ENCODE measurements at regions not wholly inside any gene's neighbourhood (a gene's known extent, or its start where the extent isn't known, plus 50 kb on each side); places are given as distances from the start of the nearest gene placed in this dataset.
A peak's percentile ranks its signal among the peaks of the same experiment; 100 is the strongest.

GRCh38 chr18:28858248-28858647, 681.3 kb upstream of the CDH2 start:
- DNase-seq (ENCODE audit: low read depth in 2 of 2) = no peak

DNA sequence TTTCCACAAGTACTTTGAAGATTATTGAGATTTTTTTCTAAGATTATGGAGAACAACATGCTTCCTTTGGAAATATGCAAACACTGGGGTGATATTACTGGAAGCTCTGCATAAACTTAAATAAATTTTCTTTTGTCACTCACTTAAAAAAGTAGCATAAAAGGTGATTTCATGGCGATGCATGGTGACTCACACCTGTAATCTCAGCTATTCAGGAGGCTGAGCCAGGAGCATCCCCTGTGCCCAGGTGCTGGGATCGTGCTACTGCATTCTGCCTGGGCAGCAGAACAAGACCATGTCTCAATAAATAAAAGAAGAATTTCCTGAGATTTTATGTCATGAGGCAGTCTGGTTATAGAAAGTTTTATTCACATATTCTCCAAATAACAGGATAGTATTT, 679.1 kb upstream of the CDH2 start:
- no peak for DNase-seq (ENCODE audit: low read depth in 2 of 2)

GRCh38 chr18:28855524-28855923, 678.6 kb upstream of the CDH2 start:
- DNase-seq (ENCODE audit: low read depth in 2 of 2) = peak; percentile 6 to 7

DNA sequence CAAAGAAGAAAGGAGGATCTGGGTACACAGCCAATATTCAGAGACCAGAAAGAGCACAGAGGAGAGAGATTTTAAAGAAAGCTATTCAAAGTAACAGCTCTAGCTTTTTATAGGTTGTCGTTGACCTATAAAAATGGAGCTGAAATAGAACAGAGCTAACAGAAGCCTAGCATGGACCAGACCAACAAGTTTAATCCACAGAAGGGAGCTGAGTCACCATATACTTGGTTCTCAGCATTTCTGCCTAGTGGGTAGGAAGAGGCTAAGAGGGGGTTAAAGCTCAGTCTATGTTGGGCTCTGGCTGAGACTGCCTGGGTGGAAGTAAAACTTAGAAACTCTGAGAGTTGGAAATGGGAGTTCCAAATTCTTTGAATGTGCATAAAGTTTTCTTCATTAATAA, 678.0 kb upstream of the CDH2 start:
- no peak for DNase-seq (ENCODE audit: low read depth in 2 of 2)

GRCh38 chr18:28846958-28847357, 670.0 kb upstream of the CDH2 start:
- DNase-seq (ENCODE audit: low read depth in 2 of 2) = no peak

DNA sequence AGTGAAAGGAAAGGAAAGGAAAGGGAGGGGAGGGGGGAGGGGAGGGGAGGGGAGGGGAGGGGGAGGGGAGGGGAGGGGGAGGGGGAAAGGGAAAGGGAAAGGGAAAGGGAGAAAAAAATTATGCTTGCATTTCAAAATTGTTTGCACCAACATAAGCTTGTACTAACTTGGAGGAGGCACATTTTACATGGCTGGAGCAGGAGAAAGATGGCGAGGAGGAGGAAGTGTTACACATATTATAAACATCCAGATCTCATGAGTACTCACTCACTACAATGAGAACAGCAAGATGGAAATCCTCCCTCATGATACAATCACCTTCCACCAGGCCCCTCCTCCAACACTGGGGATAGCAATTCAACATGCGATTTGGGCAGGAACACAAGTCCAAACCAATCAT, 660.2 kb upstream of the CDH2 start:
- DNase-seq (ENCODE audit: low read depth in 2 of 2) = no peak

DNA sequence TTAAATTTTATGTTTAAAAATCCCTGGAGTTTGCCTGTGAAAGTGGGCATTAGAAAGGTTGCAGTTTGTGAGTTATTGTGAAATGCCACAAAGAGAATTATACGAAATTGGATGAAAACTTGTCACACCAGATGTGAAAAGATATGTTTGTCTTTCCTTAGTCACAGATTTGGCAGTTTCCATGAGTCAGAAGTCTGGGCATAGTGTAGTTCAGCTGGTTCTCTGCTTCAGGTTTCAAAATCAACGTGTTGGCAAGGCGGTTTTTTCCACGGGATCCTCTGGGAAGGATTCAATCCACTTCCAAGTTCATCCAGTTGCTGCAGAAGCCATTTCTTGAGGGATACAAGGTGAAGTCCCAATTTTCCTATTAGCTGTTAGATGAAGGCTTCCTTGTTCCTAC, 658.0 kb upstream of the CDH2 start:
- DNase-seq (ENCODE audit: low read depth in 2 of 2) = no peak

DNA sequence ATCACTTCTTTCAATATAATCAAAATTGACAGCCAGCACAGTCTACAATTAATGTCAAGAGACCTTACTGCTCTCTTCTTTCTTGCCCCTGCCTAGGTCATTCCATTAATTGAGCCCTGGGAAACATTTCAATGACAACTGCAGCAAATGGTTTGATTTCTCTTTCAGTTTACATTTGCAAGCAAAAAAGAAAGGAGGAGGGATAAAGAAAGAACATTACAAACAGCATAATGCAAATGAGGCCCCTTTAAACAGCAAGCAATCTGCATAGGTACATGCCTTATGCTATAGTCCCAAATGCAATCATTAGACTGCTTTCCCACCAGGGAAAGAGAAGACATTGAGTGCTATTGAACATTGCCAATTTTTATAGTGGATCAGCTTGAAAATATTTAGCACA, 655.0 kb upstream of the CDH2 start:
- no peak for DNase-seq (ENCODE audit: low read depth in 2 of 2)

DNA sequence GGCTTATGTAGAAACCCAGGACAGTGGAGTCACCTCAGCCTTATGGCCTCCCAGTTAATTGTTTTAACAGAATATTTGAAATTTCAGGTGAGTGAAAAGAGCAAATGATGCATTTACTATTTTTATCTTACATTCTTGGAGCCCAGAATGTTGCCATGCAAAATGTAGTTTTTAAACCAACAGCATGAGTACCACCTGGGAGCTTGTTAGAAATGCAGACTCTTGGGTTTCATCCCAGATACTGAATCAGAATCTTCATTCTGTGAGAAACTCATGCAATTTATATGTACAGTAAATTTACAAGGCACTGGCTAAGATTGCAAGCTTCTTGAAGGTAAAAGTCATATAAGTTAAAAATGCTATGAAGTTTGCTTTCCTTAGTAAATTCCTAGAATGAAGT, 654.5 kb upstream of the CDH2 start:
- DNase-seq (ENCODE audit: low read depth in 2 of 2) = no peak

DNA sequence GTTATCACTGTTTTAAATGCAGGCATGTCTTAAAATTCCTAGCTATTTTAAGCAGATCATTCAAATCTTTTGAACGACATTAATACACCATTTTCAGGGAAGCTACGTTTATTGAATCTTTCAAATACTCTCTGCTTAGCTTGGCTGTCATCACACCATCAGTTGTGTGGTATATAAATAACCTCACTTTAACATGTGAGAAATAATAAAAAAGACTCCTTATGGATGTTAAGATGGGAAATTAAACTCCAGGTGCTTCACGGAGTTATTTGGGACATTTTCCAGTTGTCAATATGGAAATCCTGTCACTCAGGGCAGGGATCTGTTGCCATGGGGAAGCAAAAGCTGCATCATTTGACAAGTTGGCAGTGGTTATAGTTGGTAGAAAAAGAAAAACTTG, 649.2 kb upstream of the CDH2 start:
- no peak for DNase-seq (ENCODE audit: low read depth in 2 of 2)

- DNase-seq (ENCODE audit: low read depth in 2 of 2) = no peak
These were observed 647.2 kb upstream of the CDH2 start for GRCh38 chr18:28824183-28824574.

GRCh38 chr18:28823506-28824182, 646.7 kb upstream of the CDH2 start:
- DNase-seq (ENCODE audit: low read depth in 2 of 2) = no peak

DNA sequence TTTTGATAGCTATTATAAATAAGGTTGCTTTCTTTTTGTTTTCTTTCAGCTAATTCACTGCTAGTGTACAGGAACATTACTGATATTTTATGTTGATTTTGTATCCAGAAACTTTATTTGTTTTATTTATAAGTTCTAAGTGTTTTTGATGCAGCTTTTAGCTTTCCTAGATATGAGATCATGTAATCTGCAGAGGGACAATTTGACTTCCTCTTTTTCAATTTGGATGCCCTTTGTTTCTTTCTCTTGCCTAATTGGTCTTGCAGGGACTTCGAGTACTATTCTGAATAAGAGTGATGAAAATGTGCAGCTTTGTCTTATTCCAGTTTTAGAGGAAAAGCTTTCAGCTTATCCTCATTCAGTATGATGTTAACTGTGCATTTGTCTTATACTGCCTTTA, 643.4 kb upstream of the CDH2 start:
- no peak for DNase-seq (ENCODE audit: low read depth in 2 of 2)

- DNase-seq (ENCODE audit: low read depth in 2 of 2) = no peak
These were observed 639.2 kb upstream of the CDH2 start for GRCh38 chr18:28816155-28816554.

- DNase-seq (ENCODE audit: low read depth in 2 of 2) = no peak
These were observed 637.4 kb upstream of the CDH2 start for GRCh38 chr18:28814365-28814764.

GRCh38 chr18:28808373-28808772, 631.4 kb upstream of the CDH2 start:
- DNase-seq (ENCODE audit: low read depth in 2 of 2) = no peak

GRCh38 chr18:28805491-28805890, 628.6 kb upstream of the CDH2 start:
- DNase-seq (ENCODE audit: low read depth in 2 of 2) = no peak

- DNase-seq (ENCODE audit: low read depth in 2 of 2) = no peak
These were observed 627.7 kb upstream of the CDH2 start for GRCh38 chr18:28804512-28805202.

DNA sequence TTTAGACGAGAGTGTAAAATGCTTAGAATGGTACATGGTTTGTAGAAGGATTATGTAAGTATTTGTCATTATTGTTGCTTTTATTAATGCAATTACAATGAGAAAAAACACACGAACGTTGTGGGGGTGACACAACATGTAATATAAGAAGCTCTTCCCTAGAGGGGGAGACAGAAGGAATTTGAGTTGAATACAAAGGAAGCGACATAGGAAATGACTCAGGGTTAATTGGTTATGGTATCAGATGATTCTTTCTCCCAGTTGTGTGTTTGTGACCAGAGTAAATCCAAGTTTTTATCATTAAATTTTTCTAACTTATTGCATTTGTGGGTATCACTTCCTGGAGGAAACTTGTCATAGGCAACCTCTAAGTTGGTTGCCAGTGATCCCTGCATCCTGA, 625.6 kb upstream of the CDH2 start:
- DNase-seq (ENCODE audit: low read depth in 2 of 2) = peak; percentile 17 to 18

- no peak for DNase-seq (ENCODE audit: low read depth in 2 of 2)
These were observed 624.9 kb upstream of the CDH2 start for GRCh38 chr18:28801876-28802275.

- DNase-seq (ENCODE audit: low read depth in 2 of 2) = peak; percentile 23 to 26
These were observed 617.7 kb upstream of the CDH2 start for GRCh38 chr18:28794459-28795245.

DNA sequence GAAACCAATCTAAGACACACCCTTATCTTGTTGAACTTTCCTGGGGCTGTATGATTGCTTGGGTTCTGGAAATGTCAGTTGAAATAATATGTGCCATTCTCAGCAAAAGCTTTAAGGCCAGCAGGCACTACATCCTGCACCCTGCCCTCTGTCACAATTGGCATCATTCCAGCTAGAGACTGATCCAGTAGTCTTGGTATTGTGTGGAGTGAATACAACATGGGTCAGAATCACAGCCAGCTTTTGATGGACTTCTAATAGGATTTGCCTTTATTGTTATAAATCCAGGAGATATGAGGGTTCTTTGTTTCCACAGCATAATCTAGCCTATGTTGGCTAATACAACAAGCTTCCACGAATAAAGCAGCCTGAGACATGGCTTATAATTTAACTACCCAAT, 617.0 kb upstream of the CDH2 start:
- DNase-seq (ENCODE audit: low read depth in 2 of 2) = no peak

All from fibroblast of skin of left quadriceps (primary cell).